Spleen (tissue), 11 donors: ENCODE measurements at regions not wholly inside any gene's neighbourhood (a gene's known extent, or its start where the extent isn't known, plus 50 kb on each side); places are given as distances from the start of the nearest gene placed in this dataset.

ENCODE experiments used
- DNase-seq: peaks from one replicate; pipeline ENCODE4 v3.0.0-alpha.2; 2020
- H3K27ac ChIP-seq, 8 donors: fragments of 200-600 bp; sonication (generic) in 7 of 8; 1 replicate in 4 of 8; 2 replicates in 4 of 8; pipeline versions ENCODE4 v1.5.0 to v1.8.0; 2016 to 2021; ENCODE audit warnings: inconsistent platforms in 4 of 8, mild to moderate bottlenecking in 4 of 8, moderate library complexity in 1 of 8
- H3K27me3 ChIP-seq, 7 donors: fragments of 200-600 bp; sonication (generic) in 6 of 7; replicated peaks in 1 of 7; 1 replicate in 4 of 7; 2 replicates in 3 of 7; pipeline versions ENCODE4 v1.5.0 to v1.8.0; 2016 to 2021; ENCODE audit warnings: inconsistent platforms in 3 of 7, mild to moderate bottlenecking in 1 of 7
- H3K36me3 ChIP-seq, 6 donors: fragments of 200-600 bp; sonication (generic) in 5 of 6; 1 replicate in 4 of 6; 2 replicates in 2 of 6; pipeline versions ENCODE4 v1.5.0 to v1.8.0; 2016 to 2021; ENCODE audit warnings: inconsistent platforms in 2 of 6
- H3K4me1 ChIP-seq, 6 donors: fragments of 200-600 bp; sonication (generic) in 5 of 6; 1 replicate in 3 of 6; 2 replicates in 3 of 6; pipeline versions ENCODE4 v1.5.0 to v1.8.0; 2016 to 2021; ENCODE audit warnings: inconsistent platforms in 3 of 6
- H3K4me3 ChIP-seq, 8 donors: fragments of 200-600 bp; sonication (generic) in 7 of 8; 1 replicate in 4 of 8; 2 replicates in 4 of 8; pipeline versions ENCODE4 v1.5.0 to v1.8.0; 2016 to 2021; ENCODE audit warnings: inconsistent platforms in 4 of 8, mild to moderate bottlenecking in 4 of 8, moderate library complexity in 2 of 8
- H3K9me3 ChIP-seq, 8 donors: fragments of 200-600 bp; sonication (generic) in 7 of 8; 1 replicate in 4 of 8; 2 replicates in 4 of 8; pipeline versions ENCODE4 v1.5.0 to v1.8.0; 2016 to 2021; ENCODE audit warnings: inconsistent platforms in 4 of 8
- CTCF ChIP-seq, 11 experiments: fragments of 200-600 bp in 7 of 11; fragments of 450-650 bp in 4 of 11; sonication (generic) in 4 of 11; IDR thresholded peaks in 8 of 11; conservative IDR thresholded peaks in 3 of 11; 1 replicate in 7 of 11; 2 replicates in 4 of 11; pipeline versions ENCODE4 v1.4.0 to v1.8.0; 2016 to 2021; ENCODE audit warnings: antibody characterized with exemption in 11 of 11, inconsistent platforms in 4 of 11, mild to moderate bottlenecking in 1 of 11
- POLR2A ChIP-seq, 3 donors: fragments of 450-650 bp; IDR thresholded peaks; one replicate each; pipeline ENCODE4 v1.5.1; 2017; ENCODE audit warnings: antibody characterized with exemption in 3 of 3, mild to moderate bottlenecking in 1 of 3
- POLR2AphosphoS5 ChIP-seq, 3 donors: sonication (generic); formaldehyde crosslinking; IDR thresholded peaks; one replicate each; pipeline ENCODE4 v1.5.1; 2017; ENCODE audit warnings: antibody characterized with exemption in 3 of 3
- WGBS, 5 donors: extraction: QIAGEN DNeasy Blood & Tissue Kit in 3 of 5; methylation state at CpG; one replicate each; pipeline versions ENCODE4 v1.1.5 to v1.1.7; 2013 to 2018; 5-methylcytosine and 5-hydroxymethylcytosine counted together
- intact Hi-C: fragments of 100-400 bp; cut with DNase I; formaldehyde crosslinking; loops from one replicate; pipeline ENCODE4 v1.15.0; 2023; ENCODE audit warnings: low total_unique reads
- donor health status: healthy with polysubstance abuse.
- donor health status: DM: no; HTN: no; CAD: no; lungs with moderate emphysema.
- donor health status: DM: no; HTN: no; CAD: no.
- donor health status: Bipolar disorder and iron deficiency.
- donor health status: healthy.
- donor health status: DM: no; HTN: no; CAD: no.
- donor health status: DM: yes; HTN: yes; CAD: no.

- Histone ChIP-seq H3K27me3 (no peaks in the 10 kb centered on the region), H3K4me1 (peaks cover 0 to 50% (median 22%) of the 10 kb centered on the region in 6 donors), H3K9me3 (no peaks in the 10 kb centered on the region), H3K36me3 (no peaks in the 10 kb centered on the region), H3K4me3 (no peak overlapping the region), H3K27ac (peak overlapping the region in 6 of 8 donors; percentile 5 to 71 (median 50))
- DNase-seq, result no peak
- WGBS, 5 donors, result 62 to 68% (median 65%) methylated on average over 6 of the region's 6 CpGs
- TF ChIP-seq POLR2AphosphoS5 (IDR thresholded peaks at IDR 0.05) (no peak), POLR2A (IDR thresholded peaks at IDR 0.05) (no peak), CTCF (IDR thresholded peaks at IDR 0.05 in 8 of 11, conservative IDR thresholded peaks at IDR 0.05 in 3 of 11) (no peak)
- intact Hi-C loops, result no loop called here
Measured at GRCh38 chr6:149266659-149267058, 50.9 kb upstream of the TAB2 start.

- Histone ChIP-seq H3K4me1 (peaks cover 0 to 54% (median 26%) of the 10 kb centered on the region in 6 donors), H3K27ac (peak overlapping the region in 6 of 8 donors; percentile 5 to 71 (median 50)), H3K36me3 (no peaks in the 10 kb centered on the region), H3K4me3 (no peak overlapping the region), H3K9me3 (peaks cover 0 to under 1% (median 0%) of the 10 kb centered on the region in 8 donors), H3K27me3 (no peaks in the 10 kb centered on the region)
- 42 to 56% (median 52%) methylated on average over 3 of the region's 3 CpGs for WGBS, 5 donors
- TF ChIP-seq POLR2AphosphoS5 (IDR thresholded peaks at IDR 0.05) (no peak), CTCF (IDR thresholded peaks at IDR 0.05 in 8 of 11, conservative IDR thresholded peaks at IDR 0.05 in 3 of 11) (no peak)
- DNase-seq, result no peak
- intact Hi-C loops, result no loop called here
Measured at GRCh38 chr6:149267072-149267471, 50.4 kb upstream of the TAB2 start.

GRCh38 chr6:149267513-149268043 is 49.9 kb upstream of the TAB2 start:
- Histone ChIP-seq H3K27me3 (no peaks in the 10 kb centered on the region), H3K9me3 (peaks cover 0 to 5% (median 0%) of the 10 kb centered on the region in 8 donors), H3K4me1 (peaks cover 0 to 59% (median 31%) of the 10 kb centered on the region in 6 donors), H3K27ac (peak overlapping the region in 2 of 8 donors; percentile 52 to 71), H3K4me3 (no peak overlapping the region), H3K36me3 (no peaks in the 10 kb centered on the region)
- intact Hi-C loops, result no loop called here
- DNase-seq, result no peak
- TF ChIP-seq POLR2AphosphoS5 (IDR thresholded peaks at IDR 0.05) (no peak), CTCF (IDR thresholded peaks at IDR 0.05 in 8 of 11, conservative IDR thresholded peaks at IDR 0.05 in 3 of 11) (no peak), POLR2A (IDR thresholded peaks at IDR 0.05) (no peak)
- WGBS, 5 donors, result 90 to 98% (median 95%) methylated on average over 12 of the region's 12 CpGs
